Activated gamma-delta T cell treated with anti-CD3 and anti-CD28 coated beads, Interleukin-2, amount 50 U/mL, for 16 hours (primary cell): ENCODE measurements at regions not wholly inside any gene's neighbourhood (a gene's known extent, or its start where the extent isn't known, plus 50 kb on each side); places are given as distances from the start of the nearest gene placed in this dataset.
A peak's percentile ranks its signal among the peaks of the same experiment; 100 is the strongest.
"Not testable (repeated sequence)": the region's sequence is repeated elsewhere in the genome, so short reads cannot be mapped to it uniquely, and the experiment has no call there.

Source experiments
- DNase-seq: peaks from one replicate; pipeline ENCODE4 v3.0.0-alpha.2; 2020; ENCODE audit warnings: low read depth

DNA sequence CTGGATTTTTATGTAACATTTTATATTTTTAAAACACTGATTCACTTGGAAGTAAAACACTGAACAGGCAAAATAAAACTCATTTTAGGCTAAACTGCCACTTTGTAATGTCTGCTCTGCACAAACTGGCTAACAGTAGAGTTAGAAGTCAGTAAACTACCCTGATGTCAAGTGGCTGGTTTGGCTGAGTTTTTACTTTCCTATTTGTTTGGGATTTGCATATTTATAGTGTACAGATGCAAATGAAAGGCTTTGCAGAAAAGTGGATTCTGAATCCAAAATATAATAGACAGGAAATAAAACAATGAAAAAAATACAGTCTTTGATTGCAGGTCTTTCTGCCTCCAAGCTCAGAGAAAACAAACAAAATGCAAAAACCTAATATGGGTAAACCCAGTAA, 213.1 kb downstream of the CDH26 start:
- no peak for DNase-seq

DNA sequence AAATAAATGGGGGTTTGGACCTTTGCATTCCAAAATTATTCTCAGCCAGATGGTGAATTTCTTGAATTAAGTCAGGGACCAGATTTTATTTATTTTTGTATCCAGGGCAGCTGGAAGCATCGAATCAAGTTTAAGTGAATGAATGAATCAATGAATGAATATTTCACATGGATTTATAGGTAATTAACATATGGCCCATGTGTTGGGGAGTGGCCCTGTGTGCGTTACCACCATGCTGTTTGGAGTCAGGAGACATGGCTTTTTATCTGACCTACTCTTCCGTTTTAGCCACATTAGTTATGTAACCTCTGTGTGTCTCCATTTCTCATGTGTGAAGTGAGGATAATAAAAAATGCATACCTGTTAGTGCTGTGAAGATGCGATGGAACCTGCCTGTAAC, 213.5 kb downstream of the CDH26 start:
- no peak for DNase-seq

DNA sequence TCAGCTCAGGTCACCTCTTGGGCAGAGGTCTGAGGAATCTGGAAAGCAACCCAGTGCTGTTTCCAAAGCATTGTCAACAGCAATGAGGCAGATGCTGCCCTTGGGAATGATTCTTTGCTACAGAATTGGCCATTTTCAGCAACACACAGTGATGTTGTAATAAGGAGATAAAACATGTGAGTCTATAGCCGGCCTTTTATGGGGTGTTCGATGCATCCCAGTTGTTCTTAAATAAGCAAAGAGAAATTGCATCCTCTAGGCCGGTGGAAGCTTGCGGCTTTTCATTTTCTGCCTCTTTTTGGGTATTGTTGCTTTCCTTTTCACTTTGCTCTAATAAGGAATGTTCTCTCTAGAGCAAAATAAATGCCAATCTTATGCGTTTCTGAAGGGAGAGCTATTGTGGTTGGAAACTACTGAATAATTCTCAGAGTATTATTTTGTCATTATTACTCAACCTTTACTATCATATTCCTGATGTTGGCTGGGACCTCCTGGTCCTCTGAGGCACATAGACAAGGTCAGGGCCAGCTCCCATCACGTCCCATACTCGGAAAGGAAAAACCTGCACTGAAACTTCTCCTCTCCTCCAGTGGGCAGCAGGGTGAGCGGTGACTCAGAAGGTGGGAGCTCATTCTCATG, 214.2 kb downstream of the CDH26 start:
- no peak for DNase-seq

DNA sequence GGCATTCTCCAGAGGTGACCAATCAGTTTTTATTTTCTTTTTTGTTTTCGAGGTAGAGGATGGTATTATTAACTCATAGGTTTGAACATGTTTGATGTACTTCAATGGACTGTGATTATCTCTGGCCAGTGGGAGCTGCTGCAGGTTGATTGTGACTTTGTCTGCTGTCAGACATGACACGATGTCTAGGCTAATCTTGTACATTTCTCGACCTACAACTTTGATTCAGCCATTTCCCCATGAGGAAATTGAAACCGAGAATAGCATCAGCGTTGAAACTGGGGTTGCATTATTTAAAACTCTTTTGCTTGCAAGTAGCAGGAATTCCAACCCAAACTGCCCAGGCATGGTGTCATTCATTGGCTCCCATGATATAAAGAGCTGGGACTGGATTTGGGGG, 218.9 kb downstream of the CDH26 start:
- DNase-seq = no peak

DNA sequence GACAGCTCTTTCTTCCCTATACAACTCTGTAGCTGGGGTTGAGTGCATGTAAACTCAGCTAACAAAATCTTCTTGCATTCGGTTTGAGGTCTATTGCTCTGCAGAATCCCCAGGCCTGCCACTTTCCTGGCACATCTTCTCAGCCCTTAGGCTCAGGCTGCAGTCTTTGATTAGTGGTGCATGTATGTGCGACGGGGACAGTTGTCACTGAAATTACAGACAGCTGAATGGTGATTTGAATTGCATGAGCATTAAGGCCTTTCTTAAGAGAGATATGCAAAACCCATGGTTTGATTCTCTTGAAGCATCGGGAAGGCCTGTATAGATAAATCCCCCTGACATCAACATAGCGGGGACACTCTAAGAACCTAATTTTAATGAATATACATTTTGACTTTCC, 222.8 kb downstream of the CDH26 start:
- no peak for DNase-seq

DNA sequence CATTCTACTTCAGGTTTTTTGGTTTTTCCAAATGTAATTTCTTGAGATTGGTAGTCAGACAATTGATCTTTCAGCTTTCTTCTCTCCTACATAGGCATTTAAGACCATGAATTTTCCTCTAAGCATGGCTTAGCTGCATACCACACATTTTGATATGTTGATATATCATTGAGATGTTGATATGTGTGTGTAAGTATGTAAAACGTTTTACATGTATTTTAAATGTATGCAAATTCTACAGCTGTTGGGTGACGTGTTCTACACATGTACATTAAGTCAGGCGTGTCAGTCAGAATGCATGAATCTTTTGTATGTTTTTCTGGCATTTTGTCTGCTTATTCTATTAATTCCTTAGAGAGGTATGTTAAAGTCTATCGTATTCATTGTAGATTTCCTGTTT, 228.2 kb downstream of the CDH26 start:
- no peak for DNase-seq

DNA sequence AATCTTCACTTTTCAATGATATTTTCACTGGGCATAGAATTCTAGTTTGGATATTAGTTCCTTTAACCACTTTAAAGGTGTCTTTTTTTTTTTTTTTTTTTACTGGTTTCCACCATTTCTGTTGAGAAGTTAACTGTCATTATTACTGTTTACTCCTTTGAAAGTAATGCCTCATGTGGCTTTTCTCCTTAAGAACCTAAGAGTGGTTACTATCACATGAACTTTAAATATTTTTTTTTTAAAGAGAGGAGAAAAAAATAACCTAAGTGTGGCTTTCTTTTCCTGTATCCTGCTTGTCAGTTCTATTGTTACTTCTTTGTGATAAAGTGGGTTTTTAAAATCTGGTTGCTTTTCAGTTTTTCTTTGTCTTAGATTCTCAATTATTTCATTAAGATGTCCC, 229.5 kb downstream of the CDH26 start:
- no peak for DNase-seq

DNA sequence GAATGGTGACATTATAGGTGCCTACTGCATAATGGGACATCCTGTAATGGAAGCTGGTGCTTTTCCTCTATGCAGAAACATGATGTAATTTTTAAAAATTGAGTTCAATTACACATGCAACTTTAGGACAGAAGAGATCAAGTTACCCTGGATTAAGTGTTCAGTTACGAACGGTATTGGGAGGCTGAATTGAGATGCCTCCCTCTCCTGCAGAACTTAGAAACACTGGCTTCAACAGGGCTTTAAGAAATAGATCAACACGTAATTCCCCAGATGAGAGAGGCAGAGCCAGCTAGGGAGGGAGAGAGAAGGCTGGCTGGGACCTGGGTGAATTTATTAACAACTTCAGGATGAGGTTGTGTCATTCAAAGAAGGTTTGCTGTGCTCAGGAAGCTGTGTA, 232.8 kb downstream of the CDH26 start:
- DNase-seq = no peak

DNA sequence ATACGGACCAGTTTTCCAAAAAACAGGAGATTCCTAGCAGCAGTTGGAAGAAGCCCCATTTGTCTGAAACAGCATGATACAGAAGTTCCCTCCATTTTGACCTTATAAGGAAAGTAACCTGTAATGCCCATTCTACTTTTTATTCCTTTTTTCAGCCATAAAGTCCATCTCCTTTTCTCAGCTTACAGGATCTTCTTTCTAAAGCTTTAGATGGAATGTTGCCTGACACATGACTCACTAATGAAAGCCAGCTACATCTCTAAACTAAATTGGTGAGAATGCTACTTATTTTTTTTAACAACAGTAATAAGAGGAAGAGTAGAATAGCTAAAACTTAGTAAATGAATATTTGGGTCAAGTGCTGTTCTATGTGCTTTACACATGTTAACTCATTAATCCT, 234.1 kb downstream of the CDH26 start:
- no peak for DNase-seq

DNA sequence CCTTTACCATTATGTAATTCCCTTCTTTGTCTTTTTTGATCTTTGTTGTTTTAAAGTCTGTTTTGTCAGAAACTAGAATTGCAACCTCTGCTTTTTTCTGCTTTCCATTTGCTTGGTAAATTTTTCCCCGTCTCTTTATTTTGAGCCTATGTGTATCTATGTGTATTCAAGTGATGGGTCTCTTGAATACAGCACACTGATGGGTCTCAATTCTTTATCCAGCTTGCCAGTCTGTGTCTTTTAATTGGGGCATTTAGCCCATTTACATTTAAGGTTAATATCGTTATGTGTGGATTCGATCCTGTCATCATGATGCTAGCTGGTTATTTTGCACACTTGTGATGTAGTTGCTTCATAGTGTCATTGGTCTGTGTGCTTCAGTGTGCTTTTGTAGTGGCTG, 240.9 kb downstream of the CDH26 start:
- DNase-seq = not testable (repeated sequence)

DNA sequence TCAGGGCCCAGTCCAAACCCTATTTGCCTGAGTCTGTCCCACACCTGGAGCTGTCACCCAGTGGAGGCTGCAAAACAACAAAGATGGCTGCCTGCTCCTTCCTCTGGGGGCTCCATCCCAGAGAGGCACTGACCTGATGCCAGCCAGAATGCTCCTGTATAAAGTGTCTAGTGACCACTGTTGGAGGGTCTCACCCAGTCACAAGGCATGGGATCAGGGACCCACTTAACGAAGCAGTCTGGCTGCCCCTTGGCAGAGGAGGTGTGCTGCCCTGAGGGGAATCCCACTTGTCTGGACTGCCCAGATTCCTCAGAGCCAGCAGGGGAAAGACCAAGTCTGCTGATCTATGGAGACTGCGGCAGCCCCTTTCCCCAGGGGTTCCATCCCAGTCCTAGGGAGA, 241.6 kb downstream of the CDH26 start:
- DNase-seq = no peak

DNA sequence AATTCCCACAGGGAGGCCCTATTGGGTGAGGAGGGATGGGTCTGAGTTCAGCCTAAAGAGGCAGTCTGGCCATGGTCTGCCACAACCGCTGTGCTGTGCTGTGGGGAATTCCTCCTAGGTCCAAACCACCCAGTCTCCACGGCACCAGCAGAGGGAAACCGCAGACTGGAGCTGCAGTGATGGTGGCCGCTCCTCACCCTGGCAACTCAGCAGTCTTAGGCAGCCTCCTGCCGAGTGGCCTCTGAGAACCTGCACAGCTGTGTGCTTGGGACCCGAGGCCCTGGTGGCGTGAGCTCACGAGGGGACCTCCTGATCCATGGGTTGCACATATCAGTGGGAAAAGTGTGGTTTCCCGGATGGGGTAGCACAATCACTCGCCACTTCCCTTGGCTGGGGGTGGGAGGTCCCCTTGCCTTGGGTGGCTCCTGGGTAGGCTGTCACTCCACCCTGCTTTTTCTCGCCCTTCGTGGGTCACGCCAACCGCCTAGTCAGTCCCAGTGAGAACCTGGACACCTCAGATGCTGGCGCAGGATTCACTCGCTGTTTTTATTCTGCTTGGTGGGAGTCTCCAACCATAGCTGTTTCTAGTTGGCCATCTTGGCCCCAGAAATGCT, 242.2 kb downstream of the CDH26 start:
- no peak for DNase-seq

DNA sequence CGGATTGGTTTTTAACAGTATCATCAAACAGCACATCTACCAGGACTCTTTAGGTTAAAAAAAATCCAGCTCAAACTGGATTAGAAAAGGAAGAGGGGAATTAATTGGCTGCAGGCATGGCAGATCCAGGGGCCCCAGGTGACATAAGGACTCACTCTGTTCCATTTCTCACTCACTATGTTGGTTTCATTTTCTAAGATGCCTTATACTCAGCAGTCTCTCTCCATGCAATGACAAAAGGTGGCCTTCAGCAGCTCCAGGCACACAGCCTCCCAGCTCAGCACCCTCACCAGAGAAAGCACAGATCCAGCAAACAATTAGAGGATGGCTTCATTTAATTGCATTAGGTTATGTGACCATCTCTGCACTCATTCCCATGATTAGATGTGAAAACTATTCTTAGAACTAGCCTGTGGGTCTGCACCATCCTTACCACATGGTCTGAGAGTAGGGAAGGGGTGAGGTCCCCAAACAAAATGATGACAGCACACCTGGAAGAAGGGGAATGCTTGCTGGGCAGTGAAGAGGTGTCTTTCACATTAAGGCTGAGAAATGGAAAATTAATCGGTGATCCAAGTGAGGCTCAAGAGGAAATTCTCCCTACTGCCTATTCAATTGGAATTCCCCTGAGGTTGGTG, 243.1 kb downstream of the CDH26 start:
- DNase-seq = no peak

DNA sequence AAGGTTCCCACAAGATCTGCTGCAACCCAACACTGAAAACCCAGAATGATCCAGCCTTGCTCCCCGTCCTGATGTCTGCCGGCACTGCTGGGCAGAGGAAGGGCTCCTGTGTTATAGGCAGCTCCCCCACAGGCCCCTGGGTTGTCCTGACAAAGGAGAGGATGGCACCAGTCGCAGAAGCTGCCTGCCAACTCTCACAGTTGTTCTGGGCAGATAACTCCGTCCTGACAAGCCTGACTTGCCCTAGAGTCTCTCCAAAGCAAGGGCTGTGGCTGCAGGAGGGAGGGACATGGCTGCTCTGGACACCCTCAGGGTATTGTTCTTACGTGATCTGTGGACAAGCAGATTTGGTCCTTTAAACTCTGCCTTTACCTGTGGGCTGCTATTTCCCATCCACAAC, 243.8 kb downstream of the CDH26 start:
- DNase-seq = no peak

DNA sequence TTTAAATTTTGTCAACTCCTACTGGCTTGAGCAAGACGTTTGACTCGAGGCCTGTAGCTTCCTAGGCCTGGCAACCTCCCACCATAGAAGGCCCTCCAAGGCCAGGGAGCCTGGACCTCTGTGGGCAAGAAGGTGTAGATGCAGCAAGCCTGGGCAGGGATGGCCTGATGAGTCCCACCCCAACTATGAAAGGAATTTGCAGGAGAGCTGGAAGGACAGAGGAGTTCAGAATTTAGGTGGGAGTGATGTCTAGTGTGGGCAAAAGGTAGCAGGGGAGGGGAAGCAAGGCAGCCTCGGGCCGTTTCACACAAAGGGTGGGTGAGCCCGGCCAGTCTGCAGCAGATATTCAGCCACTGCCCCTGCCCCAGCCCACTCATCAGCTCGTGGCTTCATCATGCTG, 245.2 kb downstream of the CDH26 start:
- DNase-seq = no peak

DNA sequence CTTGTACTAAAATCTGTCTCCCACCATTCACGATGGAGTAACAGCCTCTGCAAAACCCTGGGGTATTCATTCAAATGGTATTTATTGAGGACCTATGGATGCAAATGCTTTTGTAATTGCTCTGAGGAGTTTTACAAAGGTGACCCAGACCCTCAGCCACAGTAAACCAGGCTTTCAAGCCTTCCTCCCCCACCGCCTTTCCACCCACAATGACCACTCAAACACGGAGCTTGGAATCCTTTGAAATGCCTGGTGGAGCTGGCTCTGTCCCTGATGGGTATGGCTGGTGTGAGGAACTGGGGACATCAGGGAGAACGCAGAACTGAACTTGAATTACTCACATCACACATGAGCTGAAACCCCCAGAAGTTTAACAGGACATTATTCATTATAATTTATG, 246.4 kb downstream of the CDH26 start:
- no peak for DNase-seq

DNA sequence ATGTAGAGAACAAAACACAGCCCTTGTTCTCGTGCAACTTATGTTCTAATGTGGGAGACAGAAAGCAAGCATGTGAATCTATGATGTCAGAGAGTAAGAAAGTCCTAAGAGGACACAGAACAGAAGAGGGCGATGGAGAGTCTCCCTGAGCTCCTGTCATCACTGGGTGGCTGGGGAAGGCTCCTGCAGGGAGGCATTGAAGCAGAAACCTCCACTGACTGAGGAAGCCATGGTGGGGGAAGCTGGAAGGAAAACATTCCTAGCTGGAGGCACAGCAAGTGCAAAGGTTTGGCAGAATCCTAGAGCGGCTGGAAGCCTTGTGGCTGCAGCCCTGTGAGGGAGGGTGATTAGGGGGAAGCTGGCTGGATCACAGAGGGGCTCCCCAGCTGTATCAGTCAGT, 248.0 kb downstream of the CDH26 start:
- DNase-seq = no peak

DNA sequence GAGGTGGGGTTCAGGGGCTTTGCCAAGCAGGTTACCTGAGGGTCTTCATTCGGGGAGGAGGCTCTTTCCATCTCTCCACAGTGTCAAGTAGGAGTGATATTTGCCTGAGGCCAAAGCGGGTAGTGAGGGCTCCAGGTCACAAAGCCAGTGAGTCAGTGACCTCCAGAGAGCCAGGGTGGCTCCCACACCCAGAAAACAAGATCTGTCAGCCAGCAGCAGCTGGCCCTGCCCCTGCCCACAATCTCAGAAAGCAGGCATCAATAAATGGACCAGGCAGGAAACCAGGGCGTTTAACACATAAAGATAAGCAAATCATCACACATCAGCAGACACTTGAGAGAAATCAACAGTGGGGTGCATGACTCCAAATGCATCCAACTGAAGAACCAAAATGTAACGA, 250.8 kb downstream of the CDH26 start:
- DNase-seq = no peak

DNA sequence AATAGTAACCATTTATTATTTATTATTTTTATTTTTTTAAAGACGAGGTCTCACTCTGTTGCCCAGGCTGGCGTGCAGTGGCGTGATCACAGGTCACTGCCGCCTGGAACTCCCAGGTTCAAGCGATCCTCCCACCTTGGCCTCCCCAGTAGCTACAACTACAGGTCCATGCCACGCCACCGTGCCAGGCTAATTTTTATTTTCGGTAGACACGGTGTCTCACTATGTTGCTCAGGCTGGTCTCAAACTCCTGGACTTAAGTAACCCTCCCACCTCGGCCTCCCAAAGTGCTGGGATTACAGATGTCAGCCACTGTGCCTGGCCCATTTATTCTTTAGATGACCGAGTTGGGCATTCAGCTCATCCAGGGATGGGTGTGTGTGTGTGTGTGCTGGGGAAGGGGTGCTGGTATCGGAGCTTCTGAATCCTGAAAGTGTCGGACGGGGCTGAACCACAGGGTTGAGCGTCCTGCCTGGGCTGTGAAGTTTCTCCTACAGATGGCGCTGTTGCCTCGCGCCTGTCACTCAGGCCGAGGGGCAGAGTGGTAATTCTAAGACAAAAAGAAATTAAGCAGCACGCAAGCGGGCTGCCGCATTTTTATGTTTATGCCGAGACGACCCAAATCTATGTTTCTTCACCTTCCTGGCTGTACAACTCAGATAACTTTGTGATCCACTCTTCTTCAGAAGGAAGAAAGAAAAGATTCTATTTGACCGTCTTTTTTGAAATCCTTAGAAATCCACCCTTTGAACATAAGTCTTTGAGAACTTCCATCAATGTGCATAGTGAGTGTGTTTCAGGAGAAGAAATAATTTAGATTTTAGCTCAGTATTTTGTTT, 252.8 kb downstream of the CDH26 start:
- DNase-seq = peak; percentile 28

DNA sequence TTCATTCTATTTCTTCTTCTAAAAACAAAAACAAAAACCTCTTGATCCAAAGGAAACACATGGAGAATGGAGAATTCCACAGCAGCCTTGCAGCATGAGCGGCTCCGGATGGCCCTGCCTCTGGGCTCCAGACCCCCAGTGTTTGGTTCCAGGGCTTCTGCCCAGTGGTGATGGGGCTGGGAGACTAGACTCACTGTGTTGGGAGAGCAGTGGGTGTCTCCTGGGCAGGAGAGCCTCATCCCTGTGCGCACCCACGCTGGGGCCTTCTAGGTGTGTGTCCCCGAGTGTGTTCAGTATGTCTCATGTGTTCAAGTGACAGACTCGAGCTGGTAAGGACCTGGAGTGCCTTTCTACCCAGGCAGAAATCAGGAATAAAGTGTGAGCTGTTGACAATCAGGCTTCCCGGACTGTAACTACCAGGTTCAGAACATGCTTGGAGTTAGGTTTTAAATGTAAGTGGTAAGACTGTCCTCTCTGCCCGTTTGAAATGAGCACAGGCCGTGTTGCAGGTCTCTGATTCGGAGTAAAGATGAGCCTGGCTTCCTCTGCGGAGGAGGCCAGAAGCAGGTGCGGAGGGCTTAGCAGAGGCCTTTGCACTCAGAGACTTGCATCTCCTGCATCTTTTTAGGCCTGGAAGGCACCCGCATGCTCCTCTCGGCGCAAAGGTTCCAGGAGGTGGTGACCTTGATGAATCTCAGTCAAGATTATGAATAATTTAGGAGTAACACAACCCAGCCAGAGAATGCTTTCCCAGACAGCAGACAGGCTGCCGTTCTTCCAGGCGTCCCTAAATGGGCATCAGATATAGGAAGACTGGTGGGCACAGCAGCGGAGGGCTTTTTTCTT, 253.6 kb downstream of the CDH26 start:
- no peak for DNase-seq

DNA sequence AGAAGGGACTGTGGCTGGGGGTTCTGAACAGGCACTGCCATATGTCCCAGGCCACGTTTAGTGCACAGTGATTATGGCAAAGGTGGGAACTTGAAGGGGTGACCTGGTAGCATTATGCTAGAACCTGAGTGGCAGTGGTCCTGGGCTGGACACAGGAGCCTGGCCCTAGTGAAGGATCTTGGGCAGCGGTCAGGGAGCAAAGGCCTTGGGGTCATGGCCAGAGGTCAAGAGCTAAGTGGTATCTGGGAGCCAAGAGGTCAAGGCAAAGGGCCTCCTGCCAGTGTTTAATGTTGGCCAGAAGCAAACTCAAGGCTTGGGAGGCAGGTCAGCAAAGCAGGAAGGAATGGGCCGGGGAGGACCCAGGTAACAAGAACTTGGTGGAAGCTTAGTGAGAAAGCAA, 254.5 kb downstream of the CDH26 start:
- no peak for DNase-seq
